ENCODE measurements at regions not wholly inside any gene's neighbourhood (a gene's known extent, or its start where the extent isn't known, plus 50 kb on each side); places are given as distances from the start of the nearest gene placed in this dataset.
A peak's percentile ranks its signal among the peaks of the same experiment; 100 is the strongest.

- H3K27ac ChIP-seq (ENCODE audit: low read depth, low read length), result no peak overlapping the region
- CTCF ChIA-PET (ENCODE audit: partially characterized antibody), result interaction anchor here (2.2 to 2.6 kb wide), 2 partner anchors 11 to 55 kb away, joined by 7 to 12 read pairs; no protein-coding TSS in a partner anchor
- no peak overlapping the region for H2BK15ac ChIP-seq (ENCODE audit: low read length)
These were observed 269.0 kb downstream of the CDCA7 start for GRCh38 chr2:173623438-173624319.

More at GRCh38 chr2:173623438-173624319, 269.0 kb downstream of the CDCA7 start:
- H4K91ac ChIP-seq (replicated peaks; ENCODE audit: insufficient read length, low read length), result no peak overlapping the region
- no peak overlapping the region for H2BK12ac ChIP-seq (ENCODE audit: low read depth, low read length)
- H2AFZ ChIP-seq (ENCODE audit: low read length), result peak overlapping the region; percentile 37; the same call in 1 of the 2 replicates
- no peak overlapping the region for H2BK5ac ChIP-seq (ENCODE audit: low read depth, low read length)
- H2BK120ac ChIP-seq (replicated peaks; ENCODE audit: low read depth, low read length), result no peak overlapping the region
- no peaks in the 10 kb centered on the region for H4K20me1 ChIP-seq (replicated peaks in 1 of 2; ENCODE audit: control insufficient read depth in 1 of 2, insufficient read depth in 2 of 2, low read length in 2 of 2)
- no peaks in the 10 kb centered on the region for H3K79me2 ChIP-seq (ENCODE audit: control insufficient read depth in 1 of 2, insufficient read depth in 2 of 2, low read length in 2 of 2)
- peaks cover 0 to 8% (median 4%) of the 10 kb centered on the region in 4 experiments; a peak in 2 of 7 replicates for H3K4me1 ChIP-seq (replicated peaks in 1 of 4; ENCODE audit: control insufficient read depth in 3 of 4, insufficient read depth in 4 of 4, low read length in 3 of 4)
- H3K23me2 ChIP-seq (ENCODE audit: low read depth, low read length), result no peaks in the 10 kb centered on the region; the same call in 1 of the 2 replicates
- no peak overlapping the region for H3K23ac ChIP-seq (ENCODE audit: insufficient read length)
- H3K14ac ChIP-seq (ENCODE audit: insufficient read length), result no peak overlapping the region
- H3K36me3 ChIP-seq (ENCODE audit: control insufficient read depth in 2 of 4, insufficient read depth in 4 of 4, low read length in 3 of 4), result no peaks in the 10 kb centered on the region
- WGBS, 2 experiments (ENCODE audit: extremely low coverage in 1 of 2, insufficient coverage in 1 of 2, insufficient read length in 1 of 2, insufficient replicate concordance in 2 of 2, low coverage in 1 of 2, low lambda C conversion rate in 2 of 2, missing lambda C conversion rate in 1 of 2), result 57% methylated on average over 13 of the region's 13 CpGs; no CpG with 5 or more reads in 1 of the 2 experiments
- no peak overlapping the region for H2AK5ac ChIP-seq (ENCODE audit: low read depth, low read length)
- H3K4me3 ChIP-seq (ENCODE audit: extremely low read depth in 1 of 4, insufficient read depth in 2 of 4, low read depth in 3 of 4, low read length in 4 of 4), result no peak overlapping the region
- H3K4ac ChIP-seq (replicated peaks; ENCODE audit: insufficient read length, low read depth, low read length), result no peak overlapping the region
- POLR2A ChIA-PET (ENCODE audit: partially characterized antibody), result interaction anchor here (0.7 kb wide), 1 partner anchor 9 kb away, joined by 3 read pairs; no protein-coding TSS in a partner anchor
- TF ChIP-seq TBP (IDR thresholded peaks at IDR 0.05; ENCODE audit: low read depth, low read length), result 0 out of 2 replicates have a peak, but pooled peaks have one; percentile 54
- no peak for TF ChIP-seq MAFK (IDR thresholded peaks at IDR 0.05; ENCODE audit: low read depth, low read length)
- no peak for TF ChIP-seq RXRA (IDR thresholded peaks at IDR 0.05; ENCODE audit: insufficient read depth, low read depth, low read length)
- H4K5ac ChIP-seq (ENCODE audit: insufficient read length, low read depth, low read length), result no peak overlapping the region
- no peak overlapping the region for H3K18ac ChIP-seq (ENCODE audit: extremely low read depth, low read length)
- H3K9me3 ChIP-seq (ENCODE audit: insufficient read depth in 2 of 2, low read depth in 1 of 2, low read length in 1 of 2), result no peaks in the 10 kb centered on the region
- no peak for DNase-seq (ENCODE audit: low read depth in 1 of 2, low spot score in 2 of 2)
- H3K79me1 ChIP-seq (ENCODE audit: low read depth, low read length), result no peaks in the 10 kb centered on the region
- H3K9ac ChIP-seq (replicated peaks in 1 of 4; ENCODE audit: extremely low read depth in 1 of 4, low read depth in 3 of 4, low read length in 3 of 4), result no peak overlapping the region
- H2BK20ac ChIP-seq (ENCODE audit: low read length), result no peak overlapping the region
- H3K56ac ChIP-seq (replicated peaks; ENCODE audit: insufficient read length, low read depth, low read length), result no peak overlapping the region
- peak; percentile 77 for FAIRE-seq
- peak overlapping the region in 1 of 2 experiments; percentile 51; a peak in 3 of 4 replicates for H3K4me2 ChIP-seq (ENCODE audit: insufficient read depth in 1 of 2, low read depth in 2 of 2, low read length in 2 of 2)
- no peaks in the 10 kb centered on the region for H3K27me3 ChIP-seq (replicated peaks in 1 of 4; ENCODE audit: control insufficient read depth in 3 of 4, extremely low read depth in 1 of 4, insufficient read depth in 3 of 4, low read length in 3 of 4)
- H4K8ac ChIP-seq (ENCODE audit: extremely low read depth, insufficient read depth, low read length), result no peak overlapping the region
